HG03045 (cell line): ENCODE measurements at regions not wholly inside any gene's neighbourhood (a gene's known extent, or its start where the extent isn't known, plus 50 kb on each side); places are given as distances from the start of the nearest gene placed in this dataset.
"Not testable (repeated sequence)": the region's sequence is repeated elsewhere in the genome, so short reads cannot be mapped to it uniquely, and the experiment has no call there.

ENCODE experiments used
- ATAC-seq: cut with Tn5 transposase; IDR thresholded peaks from one replicate; pipeline ENCODE4 v1.9.1; 2021; ENCODE audit warnings: mild to moderate bottlenecking, moderate library complexity; ENCODE audit not compliant: unreplicated experiment

DNA sequence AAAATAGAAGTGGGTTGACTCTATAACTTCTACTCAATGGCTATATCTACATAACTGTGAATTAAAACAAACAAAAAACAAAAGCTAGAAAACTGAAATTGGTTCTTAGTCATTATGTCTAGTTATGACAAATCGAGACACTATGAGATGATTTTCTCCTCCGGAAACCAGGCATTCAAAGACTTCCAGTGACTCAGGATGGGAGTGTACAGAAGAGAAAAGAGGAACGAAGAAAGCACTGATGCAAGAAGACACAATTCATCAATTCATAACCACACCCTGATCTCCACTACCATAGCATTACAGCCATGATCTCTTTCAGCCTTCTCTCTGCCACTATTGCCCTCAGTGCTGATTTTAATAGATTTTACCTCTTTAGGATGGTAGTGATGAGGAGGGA, 253.6 kb downstream of the CBLL2 start:
- ATAC-seq, result peak; percentile 99

DNA sequence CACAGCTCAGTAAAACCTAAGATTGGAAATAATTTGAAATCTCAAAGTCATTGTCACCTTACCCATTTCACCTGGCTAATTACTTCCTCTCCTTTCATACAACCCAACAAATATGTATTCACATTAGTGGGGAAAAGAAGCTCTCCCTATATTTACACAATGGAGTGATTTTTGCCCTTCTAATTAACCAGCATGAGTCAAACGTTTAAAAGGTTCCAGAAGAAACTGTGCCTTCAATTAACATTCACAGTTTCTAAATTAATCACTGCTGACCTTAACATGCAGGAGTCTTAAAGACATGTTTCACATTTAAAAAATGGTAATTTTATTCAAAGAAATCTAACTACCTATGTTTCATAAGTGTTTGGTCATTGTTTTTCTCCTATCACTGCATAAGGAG, 254.6 kb downstream of the CBLL2 start:
- no peak for ATAC-seq

DNA sequence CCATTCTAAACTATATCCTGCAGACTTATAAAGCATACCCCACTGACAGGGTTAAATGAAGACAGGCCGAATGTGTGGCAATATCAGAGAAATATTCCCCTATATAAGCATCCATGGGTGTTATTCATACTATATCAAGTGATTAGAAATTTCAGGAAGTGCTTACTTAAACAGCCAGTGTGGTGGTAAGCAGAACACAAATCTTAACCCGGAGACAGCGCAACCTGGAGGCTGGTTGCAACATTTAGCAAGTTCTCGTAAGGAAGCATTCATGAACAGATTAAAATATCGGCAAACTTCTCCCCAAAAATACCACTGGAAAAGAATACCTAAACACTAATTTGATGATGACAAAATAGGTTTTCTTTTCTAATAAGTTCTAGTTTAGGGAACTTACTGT, 261.2 kb downstream of the CBLL2 start:
- ATAC-seq, result no peak

DNA sequence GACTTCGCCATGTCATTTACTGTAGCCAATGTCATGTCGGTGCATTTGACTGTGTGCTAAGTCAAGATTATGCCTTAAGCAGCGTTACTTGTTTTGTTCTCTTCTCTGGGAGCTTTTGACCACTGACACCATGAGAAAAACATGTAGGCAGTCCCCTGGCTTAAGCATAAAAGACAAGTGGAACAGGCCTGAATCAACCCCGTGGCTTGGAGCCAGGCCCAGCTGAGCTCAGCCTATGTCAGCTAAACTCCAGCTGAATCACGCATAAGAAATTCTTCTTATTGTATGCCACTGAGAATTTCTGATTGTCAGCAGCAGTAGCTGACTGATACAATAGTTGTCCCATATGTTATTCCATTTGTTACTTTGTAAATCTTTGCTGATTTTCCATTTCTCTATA, 261.9 kb downstream of the CBLL2 start:
- no peak for ATAC-seq

DNA sequence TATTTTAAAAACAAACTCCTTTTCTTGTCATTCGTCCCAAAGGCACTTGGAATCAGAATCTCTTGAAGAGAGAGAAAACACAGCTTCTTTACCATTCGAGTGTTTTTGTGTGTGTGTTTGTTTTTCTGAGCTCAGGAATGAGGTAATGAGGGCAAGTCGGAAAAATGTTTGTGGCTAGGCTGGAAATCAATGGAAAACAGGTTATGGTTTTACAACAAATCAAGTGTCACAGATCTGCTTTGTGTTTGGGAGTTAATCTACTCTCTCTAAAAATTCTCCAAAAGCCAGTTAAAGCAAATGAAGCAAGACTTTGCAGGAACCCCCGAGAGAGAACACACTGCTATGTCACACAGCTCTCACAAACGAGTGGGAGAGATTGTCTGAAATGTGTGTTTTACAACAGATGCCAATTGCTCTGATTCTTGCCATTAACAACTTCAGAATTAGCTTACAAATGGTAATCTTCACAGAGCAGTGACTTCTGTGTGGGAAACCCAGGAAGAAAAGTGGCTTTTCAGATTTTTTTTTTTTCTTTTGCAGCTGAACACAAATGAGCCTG, 264.1 kb downstream of the CBLL2 start:
- ATAC-seq, result no peak

DNA sequence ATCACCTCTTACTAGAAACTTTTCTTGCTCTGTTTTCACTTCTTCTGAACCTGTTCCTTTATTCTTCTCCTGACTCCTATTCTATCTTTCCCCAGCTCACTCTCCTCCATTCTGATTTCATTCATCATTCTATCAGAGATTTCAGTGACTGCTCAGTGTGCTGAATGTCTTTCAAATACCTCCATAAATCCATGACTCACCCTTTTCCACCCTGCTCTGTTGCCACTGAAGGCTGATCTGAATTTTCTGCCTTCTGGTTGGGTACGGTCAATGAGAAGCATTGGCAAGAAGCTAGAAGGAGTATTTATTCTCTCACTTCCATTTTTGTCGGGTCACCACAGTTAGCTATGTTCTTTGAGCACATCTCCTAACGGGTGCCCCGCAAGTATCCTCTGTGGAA, 265.9 kb downstream of the CBLL2 start:
- ATAC-seq, result no peak

DNA sequence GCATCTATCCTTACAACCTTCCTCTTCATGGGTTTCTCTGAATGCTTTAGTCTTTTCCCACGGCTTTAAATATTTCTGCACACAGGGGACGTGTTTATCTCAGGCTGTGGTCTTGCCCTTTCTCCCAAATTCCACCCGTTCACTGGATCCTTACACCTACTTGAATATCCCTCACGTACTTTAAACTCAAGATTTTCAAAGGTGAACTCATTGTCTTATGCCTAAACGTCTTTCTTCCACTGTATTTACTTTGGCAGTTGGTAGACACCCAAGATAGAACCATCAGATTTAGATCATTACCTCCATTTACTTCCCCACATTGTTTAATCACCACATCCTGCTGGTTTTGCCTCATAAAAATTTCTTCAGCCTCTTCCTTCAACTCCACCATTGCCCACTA, 269.2 kb downstream of the CBLL2 start:
- ATAC-seq, result no peak

DNA sequence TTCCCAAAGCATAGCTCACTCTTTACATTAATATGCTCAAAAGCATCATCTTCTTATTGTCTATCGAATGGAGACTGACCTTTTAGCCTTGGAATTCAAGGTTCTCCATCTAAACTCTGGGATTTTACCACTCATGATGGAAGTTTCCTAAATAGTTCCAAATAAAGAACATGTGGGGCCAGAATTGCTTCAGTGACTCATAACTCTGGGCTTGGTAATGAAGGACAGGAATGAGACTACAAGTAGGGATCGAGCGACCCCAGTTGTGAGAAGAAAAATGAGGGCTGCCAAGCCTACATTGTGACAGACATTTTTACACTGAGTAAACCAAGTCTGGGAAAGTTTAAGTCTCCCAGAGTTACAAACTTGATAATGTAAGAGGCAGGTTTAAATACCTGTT, 269.9 kb downstream of the CBLL2 start:
- no peak for ATAC-seq

DNA sequence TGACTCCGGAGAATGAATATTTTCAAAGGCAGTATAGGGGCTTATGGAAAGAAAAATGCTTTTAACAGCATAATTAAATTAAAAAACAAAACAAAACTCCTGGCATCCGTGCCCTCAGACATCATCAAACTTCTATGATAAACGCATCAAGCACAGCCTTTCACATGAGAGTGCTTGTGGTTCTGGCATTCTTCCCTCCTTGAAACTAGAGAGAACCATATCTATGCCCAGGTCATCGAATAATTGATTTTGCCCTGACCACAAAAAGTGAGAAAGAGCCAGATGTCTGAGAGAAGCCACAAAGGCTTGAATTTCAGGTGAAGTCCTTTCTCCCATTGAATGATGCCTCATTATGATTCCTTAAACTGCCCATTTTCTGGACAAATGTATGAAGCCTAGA, 286.8 kb downstream of the CBLL2 start:
- ATAC-seq, result no peak

DNA sequence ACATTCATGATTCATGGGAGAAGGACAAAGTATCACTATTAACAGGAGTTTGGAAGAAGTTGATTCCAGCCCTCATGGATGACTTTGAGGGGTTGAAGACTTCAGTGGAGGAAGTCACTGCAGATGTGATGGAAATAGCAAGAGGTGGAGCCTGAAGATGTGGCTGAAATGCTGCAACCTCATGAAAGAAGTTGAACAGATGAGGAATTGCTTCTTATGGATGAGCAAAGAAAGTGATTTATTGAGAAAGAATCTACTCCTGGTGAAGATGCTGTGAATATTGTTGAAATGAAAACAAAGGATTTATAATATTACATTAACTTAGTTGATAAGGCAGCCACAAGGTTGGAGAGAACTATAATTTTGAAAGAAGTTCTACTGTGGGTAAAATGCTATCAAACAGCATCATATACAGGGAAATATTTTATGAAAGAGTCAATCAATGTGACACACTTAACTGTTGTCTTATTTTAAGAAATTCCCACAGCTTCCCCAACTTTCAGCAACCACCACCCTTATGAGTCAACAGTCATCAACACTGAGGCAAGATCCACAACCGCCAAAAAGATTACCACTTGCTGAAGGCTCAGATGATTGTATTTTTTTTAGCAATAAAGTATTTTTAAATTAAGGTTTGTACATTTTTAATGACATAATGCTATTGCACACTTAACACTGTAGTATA, 302.6 kb downstream of the CBLL2 start:
- no peak for ATAC-seq

DNA sequence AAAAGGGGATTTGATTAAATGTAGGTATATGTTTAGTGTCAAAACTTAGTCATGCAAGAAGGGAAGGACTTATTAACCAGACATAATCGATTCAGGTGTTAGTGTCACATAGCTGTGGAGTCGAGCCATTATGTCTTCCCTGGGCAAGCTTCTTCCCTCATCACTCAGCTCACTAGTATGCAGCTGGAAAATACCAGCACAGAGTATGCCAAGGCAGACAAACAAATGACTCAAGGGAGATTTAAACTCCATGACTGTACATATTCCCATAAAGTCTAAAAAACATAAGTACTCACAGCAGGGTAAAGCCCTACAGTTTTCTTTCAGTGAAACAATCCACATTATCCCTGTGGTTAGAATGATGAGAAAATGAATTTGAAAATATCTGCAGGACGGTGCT, 304.5 kb downstream of the CBLL2 start:
- no peak for ATAC-seq

DNA sequence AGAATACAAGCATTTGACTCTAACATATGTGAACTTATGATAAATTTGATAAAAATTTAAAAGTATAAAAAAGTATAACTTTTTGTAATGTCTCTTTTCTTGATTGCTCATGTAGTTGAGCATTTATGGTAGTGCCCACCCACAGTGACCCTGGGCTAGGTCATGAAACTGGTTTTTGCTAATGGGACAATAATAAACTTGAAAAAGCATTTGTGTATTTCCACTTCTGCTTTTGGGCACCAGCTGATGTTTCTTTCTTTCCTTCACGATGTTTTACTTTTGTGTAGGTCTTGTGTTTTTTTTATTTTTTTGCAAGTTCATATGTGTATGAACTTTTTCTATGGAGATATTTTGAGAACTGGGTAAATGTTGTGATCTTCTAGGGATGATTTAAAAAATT, 313.1 kb downstream of the CBLL2 start:
- no peak for ATAC-seq

DNA sequence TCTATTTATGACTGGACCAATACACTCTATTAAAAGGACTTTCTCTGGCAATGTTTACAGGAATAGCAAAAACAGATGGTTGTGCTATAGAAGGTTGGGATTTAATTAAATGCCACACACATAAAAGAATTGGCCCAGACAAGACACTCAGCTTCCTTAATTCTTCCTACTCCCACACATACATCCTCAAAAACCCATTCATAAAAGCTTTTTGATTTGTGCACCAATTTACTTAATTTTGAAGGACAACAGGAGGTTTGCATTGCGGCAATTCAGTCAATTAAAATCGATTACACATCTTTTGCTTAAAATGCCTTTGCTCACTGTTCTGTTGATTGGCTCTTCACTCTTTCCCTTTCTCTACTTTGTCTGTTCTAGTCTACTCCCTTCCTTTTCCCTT, 317.1 kb downstream of the CBLL2 start:
- no peak for ATAC-seq

DNA sequence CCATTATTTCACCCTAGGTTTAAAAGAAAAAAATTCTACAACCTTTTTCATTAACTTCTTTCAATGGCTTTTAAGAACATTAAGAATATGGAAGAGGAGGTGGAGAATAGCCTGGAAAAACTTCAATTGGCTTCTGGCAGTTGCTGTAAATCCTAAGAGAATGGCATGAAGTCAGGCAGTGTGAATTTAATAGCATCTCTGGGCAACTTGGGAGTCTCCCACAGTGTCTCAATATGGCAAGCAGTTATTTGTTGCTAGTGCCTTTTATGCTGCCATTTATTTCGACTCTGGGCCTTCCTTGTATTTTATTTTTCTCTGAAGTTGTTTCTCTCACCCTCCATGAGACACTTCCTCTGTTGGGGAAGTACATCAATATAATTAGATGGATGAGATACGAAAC, 322.1 kb downstream of the CBLL2 start:
- ATAC-seq, result no peak

DNA sequence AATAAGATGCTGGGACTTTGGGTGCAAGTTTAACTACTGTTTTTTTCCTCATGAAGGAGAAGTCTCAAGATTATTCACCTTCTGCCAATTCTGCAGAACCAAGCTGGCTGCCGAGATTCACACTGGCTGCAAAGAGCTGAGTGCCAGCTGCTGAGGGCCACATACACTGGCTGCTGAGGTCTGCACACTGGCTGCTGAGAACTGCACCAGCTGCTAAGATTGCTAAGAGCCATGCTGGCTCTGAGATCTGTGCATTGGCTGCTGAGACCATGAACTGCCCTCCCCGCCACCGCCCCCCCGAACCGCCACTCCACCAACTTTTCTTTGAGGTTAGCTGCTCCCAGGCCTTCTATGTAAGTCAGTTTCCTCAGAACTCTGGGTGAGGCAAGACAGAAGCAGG, 330.3 kb downstream of the CBLL2 start:
- ATAC-seq, result no peak

DNA sequence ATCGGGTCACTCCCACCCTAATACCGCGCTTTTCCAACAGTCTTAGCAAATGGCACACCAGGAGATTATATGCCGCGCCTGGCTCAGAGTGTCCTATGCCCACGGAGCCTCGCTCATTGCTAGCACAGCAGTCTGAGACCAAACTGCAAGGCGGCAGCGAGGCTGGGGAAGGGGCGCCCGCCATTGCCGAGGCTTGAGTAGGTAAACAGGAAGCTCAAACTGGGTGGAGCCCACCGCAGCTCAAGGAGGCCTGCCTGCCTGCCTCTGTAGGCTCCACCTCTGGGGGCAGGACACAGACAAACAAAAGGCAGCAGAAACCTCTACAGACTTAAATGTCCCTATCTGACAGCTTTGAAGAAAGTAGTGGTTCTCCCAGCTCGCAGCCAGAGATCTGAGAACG, 336.7 kb downstream of the CBLL2 start:
- ATAC-seq, result not testable (repeated sequence)

DNA sequence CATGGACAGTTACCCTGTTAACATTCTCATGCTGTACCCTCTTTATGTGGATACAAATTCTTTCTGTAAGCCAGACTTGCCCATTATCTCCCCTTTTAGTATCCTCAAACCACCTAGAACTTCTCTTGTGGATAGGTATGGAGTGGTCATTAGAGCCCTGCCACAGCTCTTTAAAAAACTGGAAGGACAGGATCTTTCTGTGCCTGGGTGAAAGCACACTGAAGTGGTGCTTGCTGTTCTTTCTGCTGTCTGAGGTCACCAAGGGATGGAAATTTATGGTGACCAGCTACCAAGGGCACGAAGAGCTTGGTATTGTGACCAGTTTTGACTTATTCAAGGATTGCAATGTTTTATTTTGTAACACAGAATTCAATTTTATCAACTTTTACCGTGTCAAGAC, 344.2 kb downstream of the CBLL2 start:
- ATAC-seq, result no peak

DNA sequence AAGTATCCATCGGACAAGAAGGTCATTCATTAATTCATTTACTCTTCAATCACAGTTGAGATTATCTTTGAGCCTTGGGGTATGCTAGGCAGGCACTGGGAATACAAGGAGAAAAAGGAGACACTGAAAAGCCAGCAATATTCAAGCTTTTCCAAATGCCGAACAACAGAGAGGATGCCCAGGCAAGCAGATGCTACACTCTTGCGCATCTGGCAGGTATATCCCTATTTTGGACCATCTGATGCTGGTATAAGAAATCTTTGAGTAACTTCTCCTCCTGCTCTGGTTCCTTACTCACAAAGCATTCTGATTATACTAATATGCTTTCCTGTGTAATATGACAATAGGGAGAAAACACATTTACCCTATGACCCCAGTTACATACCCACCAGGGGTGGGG, 354.9 kb downstream of the CBLL2 start:
- ATAC-seq, result no peak

DNA sequence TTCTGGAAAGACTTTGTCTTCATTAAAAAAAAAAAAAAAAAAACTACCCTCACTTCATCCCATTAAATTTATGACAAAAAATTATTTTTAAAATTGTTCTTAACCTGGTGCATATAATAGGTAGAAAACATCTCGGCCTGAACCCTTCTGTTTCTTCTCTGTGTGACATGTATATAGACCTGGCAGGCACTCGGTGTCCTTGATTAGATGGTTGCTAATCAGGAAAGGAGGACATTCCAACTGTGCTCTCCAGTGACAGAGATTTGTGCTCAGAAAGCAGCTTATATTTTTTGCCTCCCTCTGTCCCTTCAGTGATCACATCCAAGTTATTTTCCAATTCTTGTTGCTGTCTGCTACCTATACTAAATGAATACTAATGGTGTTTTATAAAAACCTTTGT, 355.6 kb downstream of the CBLL2 start:
- no peak for ATAC-seq

DNA sequence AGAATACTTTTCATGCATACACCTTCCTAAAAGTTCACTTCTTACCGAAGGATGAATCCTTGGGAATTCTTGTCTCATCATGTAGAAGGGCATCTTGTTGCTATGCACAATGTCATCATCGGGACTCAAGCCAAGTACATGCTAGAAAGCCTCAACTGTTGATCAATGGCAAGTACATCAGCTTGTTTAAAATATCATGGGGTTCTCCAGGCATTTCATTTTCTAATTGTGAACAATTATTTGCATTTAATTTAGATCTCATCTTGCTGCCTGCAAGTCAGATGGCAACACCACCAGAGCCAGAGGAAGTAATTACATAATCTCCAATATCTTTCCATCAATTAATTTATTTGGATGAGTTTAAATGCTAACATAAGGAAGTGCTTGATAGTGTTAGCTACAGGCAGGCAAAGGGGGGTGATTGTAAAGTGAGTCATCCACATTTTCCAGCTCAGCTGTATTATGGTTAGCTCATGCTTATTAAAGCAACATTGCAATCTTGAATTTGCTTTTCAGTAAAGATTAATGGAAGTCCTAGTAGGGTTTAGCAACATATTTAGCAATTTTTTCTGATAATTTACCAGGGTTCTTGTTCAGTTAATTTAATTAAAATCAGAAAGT, 356.5 kb downstream of the CBLL2 start:
- ATAC-seq, result no peak

DNA sequence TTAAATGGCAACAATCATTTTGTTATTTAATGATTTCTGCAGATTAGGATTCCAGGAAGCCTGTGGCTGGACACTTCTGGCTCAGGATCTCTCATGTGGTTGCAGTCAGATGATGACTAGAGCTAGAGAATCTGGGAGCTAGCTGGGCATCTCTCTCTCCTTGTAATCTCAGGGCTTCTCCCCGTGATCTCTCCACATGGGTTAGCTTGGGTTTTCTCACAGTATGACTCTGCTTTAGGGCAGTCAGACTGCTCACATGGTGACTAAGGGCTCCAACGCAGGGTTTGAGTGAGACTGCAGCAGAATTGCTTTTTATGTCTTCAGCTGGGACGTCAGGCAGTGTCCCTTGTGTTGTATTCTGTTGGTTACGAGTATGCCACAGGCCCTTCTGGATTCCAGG, 361.4 kb downstream of the CBLL2 start:
- no peak for ATAC-seq

DNA sequence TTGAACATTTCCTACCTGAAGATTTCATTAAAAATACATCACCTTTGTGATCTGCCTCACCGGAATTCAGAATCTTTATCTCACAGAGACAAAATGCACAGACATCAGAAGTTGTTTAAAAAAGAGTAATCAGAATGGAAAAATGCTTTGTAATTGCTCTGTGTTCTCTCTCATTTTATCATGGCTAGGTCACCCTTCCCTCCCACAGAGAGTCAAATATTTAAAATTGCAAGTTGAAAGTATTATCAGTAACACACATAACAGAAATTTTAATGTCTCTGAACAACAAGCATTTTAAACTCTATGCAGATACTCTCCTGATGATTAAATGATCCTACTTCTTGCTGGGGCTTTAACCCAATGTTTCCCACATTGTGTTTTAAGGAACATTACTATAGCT, 362.0 kb downstream of the CBLL2 start:
- ATAC-seq, result no peak

DNA sequence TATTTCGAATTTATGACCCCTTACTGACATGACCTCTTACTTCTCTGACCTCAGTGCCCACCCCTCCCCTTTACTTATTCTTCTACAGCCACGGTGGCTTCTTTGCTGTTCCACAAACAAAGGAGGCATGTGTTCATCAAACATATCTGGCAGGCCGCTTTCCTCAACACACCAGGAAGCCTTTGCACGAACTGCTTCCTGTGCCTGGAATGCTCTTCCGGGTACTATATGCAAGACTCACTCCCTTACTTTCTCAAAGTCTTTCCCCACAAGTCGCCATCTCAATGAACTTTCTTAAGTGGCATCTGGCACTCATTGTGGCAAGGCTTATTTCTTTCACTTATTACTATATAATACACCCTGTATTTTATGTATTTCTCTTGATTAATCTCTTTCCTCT, 351.5 kb upstream of the DDX53 start:
- no peak for ATAC-seq
